Sigmoid colon (tissue), 3 donors: ENCODE measurements at regions not wholly inside any gene's neighbourhood (a gene's known extent, or its start where the extent isn't known, plus 50 kb on each side); places are given as distances from the start of the nearest gene placed in this dataset.

Experiments
- CTCF ChIP-seq, 4 experiments: fragments of 450-650 bp in 3 of 4; fragments of 200-600 bp in 1 of 4; IDR thresholded peaks; one replicate each; pipeline ENCODE4 v1.5.1; 2016 to 2019; ENCODE audit warnings: antibody characterized with exemption in 4 of 4, mild to moderate bottlenecking in 3 of 4, moderate library complexity in 2 of 4
- POLR2A ChIP-seq, 2 donors: fragments of 450-650 bp; IDR thresholded peaks; one replicate each; pipeline ENCODE4 v1.6.1; 2016; ENCODE audit warnings: antibody characterized with exemption in 2 of 2, mild to moderate bottlenecking in 2 of 2, moderate library complexity in 2 of 2

- TF ChIP-seq POLR2A (IDR thresholded peaks at IDR 0.05) (no peak), CTCF (IDR thresholded peaks at IDR 0.05) (no peak)
Observed at GRCh38 chr10:6305401-6306321, 102.9 kb downstream of the PFKFB3 start.
